ENCODE measurements at regions not wholly inside any gene's neighbourhood (a gene's known extent, or its start where the extent isn't known, plus 50 kb on each side); places are given as distances from the start of the nearest gene placed in this dataset.
"Not testable (repeated sequence)": the region's sequence is repeated elsewhere in the genome, so short reads cannot be mapped to it uniquely, and the experiment has no call there.

DNA sequence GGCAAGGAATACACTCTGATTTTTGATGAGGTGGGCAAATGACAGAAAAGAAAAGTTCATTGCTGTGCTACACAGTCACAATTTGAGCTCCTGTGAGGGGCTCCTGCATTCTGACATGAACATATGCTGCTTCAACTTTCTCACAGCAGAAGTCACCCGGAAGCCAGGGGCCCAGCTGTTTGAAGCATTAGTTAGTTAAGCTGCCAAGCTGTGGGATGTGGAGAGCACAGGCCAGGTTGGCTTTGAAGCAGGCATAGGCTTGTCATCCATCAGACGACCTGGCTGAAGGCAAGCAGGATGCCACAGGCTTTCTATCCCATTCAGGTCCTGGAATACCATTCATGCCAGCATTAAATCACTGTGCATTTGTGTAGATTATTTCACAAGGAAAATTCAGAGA, 63.1 kb downstream of the MTNR1B start:
- no peak for DNase-seq

DNA sequence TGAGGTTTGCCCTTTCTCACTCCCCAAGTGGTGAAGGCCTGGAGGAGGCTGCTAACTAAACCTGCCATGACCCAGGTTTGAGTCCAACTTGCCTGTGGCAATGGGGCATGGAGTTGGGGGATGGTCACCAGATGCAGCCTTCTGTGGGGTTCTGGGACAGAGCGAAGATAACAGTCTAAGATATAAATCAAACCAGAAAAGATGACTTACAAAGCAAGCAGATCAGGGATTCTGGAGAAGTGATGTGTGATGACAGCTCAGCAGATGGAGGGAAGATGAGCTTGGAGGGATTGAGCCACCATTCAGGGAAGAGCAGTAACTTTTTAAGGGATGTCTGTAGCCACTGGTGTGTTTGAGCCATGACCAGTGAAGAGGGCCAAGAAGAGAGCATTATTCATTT, 63.6 kb downstream of the MTNR1B start:
- DNase-seq, result no peak

DNA sequence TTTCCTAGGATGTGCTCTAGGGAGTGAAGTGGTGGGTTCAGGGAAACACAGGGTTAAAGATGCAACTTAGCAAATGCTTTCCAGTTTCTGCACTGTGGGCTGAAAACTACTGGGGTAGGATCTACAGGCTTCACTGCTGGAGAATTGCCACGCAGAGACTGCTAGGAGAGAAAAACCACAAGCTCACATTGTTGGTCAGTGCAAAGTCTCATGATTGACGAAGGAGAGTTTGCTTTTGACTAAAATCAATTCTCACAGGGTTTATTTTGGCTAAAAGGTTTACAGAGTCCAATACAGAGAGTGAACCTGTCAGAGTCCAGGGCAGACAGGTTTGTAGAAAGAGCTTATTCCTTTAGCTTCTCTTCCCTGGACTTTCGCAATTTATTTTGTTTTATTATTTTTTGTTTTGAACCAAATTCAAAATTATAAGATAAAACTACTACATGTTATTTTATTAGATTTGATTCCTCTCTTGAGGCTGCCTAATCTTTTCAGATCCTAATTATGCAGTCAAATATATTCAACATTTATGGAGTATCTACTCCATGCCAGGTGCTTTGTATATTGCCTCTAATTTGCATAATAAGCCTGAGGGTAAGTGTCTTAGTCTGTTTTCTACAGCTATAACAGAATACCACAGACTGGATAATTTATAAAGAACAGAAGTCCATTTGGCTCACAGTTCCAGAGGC, 64.7 kb downstream of the MTNR1B start:
- DNase-seq, result no peak

- no peak for DNase-seq
Observed at GRCh38 chr11:93034723-93035039, 65.2 kb downstream of the MTNR1B start.

DNA sequence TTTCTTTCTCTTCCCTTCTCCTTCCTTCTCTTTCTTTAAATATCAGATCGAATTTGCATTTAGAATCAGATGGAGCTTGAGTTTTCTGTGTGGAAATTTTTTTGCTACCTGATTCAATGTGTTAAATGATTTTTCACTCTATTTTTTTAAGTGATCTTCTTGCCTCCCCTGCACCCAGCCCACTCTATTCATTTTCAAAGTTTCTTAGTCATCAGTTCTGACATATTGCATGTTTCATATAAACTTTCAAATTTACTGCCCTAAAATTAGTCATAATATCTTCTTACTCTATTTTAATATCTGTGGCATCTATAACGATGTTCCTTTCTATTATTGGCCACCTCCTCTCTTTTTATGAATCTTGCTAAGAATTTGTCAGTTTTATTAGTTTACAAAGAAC, 69.1 kb downstream of the MTNR1B start:
- DNase-seq, result no peak

DNA sequence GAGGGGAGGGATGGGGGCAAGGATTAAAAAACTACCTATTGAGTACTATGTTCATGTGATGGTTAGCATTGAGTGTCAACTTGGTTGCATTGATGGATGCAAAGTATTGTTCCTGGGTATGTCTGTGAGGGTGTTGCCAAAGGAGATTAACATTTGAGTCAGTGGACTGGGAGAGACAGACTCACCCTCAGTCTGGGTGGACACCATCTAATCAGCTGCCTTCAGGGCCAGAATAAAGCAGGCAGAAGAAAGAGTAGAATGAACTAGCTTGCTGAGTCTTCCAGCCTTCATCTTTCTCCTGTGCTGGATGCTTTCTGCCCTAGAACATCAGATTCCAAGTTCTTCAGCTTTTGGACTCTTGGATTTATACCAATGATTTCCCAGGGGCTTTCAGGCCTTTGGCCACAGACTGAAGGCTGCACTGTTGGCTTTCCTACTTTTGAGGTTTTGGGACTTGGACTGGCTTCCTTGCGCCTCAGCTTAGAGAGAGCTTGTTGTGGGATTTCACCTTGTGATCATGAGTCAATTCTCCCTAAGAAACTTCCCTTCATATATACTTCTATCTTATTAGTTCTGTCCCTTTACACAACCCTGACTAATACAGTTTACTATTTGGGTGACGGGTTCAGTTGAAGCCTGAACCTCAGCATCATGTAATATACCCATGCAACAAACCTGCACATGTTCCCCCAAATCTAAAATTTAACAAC, 70.2 kb downstream of the MTNR1B start:
- DNase-seq, result no peak

DNA sequence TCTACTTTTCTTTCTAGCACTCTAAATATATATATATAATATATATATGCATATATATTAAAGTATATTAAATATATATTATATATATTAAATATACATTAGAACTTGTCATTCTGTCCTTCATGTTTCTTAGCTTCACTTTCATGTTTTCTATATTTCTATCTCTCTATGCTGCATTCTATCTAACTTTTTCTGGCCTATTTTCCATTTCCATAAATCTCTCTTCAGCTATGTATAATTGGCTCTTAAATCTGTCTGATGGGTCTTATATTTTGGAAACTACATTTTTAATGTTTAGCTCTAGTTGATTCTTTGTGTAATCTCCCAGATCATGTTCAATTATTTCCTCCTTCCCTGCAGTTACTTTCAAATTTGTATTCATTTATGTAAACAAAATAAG, 72.2 kb downstream of the MTNR1B start:
- no peak for DNase-seq

GRCh38 chr11:93043186-93043585, 73.7 kb downstream of the MTNR1B start:
- DNase-seq, result not testable (repeated sequence)

DNA sequence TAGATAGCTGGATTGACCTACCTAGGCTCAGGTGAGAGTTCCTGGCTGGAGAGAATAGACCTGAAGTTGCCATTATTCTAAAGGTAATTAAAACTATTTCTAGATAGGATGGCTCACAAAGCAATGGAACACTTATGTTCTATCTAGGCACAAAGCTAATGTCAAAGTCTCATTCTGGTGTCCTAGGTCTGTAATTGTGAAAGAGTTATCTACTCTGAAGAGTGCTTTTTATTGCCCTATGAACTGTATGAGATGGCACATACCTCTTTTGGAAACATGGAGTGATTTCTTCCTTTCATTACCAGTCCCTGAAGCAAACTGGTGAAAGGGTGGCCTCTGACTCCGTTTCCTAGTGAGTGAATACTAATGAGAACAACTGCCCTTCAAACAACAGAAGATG, 80.3 kb downstream of the MTNR1B start:
- DNase-seq, result no peak

DNA sequence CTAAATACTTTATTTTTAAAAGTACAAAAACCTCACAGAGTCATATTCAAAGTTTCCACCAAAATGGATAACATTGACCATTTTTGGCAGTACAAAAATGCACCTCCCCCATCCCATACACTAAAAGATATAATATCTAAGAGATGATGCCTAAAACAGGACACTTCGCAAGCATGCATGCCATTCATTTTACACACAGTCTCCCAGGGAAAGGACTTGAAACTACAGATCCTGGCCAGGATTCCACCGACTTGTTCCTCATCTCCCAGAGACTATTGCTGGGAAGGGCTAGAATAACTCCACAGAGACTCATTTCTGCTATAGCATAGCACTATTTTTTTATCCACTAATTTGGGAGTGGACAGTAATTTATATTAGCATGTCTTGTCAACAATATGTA, 81.7 kb downstream of the MTNR1B start:
- no peak for DNase-seq

GRCh38 chr11:93053864-93054263, 84.4 kb downstream of the MTNR1B start:
- DNase-seq, result no peak

DNA sequence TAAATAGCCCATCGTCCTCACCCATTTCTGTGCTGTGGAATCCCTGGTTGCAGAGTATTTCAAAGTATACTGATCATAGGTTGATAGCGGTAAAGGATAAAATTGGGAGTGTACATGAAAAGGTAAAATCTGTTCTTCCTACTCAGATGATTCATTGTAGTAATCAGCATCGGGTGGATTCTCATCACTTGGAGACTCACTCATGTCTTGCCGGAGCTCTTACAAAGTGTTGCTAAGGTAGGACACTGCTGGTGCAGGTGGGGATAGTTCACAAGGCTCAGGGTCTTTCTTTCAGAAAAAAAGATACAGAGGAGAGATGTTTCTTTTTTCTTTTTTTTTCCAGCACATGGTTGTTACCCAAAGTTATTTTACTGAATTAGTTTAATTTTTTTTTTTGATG, 84.8 kb downstream of the MTNR1B start:
- no peak for DNase-seq

DNA sequence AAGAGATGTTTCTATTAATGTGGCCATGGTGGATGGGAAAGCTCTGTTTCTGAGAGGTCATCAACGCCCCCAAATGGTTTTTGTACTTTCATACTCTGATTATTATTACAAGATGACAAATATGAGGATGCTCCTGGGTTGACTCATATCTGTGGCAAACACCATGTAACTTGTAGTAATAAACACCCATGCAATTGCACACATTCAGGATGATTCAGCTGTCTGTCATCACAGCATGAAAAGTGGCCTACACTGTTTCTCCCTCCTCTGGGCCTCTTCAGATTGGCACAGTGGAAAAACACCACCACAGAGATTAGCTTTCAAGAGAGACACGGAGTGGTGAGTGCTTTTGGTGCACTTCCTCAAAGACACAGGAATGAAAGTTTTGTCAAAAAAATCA, 85.4 kb downstream of the MTNR1B start:
- DNase-seq, result no peak

DNA sequence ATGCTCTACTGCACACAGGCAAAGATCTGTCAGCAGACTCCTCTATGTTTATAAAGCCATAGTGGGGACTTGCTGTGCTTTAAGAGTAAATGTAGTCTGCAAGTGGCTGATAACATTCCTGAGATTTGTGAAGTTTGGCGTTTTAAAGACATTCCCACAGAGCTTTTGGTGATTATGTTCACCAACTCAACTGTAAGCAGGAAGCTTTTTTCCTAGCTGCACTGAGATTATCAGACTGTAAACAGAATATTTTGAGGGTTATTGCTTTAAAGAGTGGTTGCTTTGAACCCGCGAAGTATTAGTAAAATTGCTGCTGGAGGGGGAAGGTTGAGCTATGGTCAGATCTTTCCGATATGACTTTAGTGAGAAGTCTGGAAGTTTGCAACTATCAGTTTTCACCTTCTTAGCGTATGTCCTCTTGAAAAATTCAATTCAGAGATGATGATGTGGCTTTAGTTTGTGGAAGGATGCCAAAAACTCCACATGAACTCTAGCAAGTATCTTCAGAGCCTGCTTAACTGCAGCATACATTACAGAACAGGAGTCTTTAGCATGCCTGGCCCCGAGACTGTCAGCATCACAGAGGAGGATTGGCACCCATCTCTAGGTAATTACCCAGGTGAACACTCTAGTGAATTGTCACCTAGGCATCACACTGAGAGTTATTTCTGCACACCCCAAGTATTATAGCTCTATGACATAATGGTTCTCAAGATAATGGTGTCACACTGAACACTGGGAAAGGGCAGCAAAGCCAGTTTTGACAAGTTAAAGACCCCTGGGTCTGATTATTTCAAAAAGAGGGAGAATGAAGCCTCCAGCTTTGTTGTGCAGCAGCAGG, 89.9 kb downstream of the MTNR1B start:
- DNase-seq, result no peak

DNA sequence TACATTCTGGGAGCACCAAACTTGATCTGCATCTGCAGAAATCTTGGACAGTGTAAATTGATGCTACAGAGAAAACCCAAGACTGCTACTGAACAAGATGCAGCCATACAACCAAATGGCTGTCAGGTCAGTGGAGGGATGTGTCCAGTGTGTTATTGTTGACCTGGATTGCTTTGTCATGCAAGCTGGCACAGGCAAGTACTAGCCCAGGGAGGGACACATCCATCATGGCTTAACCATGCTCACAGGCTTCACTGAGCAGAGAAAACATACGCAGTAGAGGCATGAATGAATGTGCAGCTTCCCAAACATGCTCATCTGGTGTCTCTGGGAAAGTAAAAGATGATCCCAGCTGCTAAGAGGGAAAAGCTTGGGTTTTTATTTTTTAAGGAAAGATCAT, 93.6 kb downstream of the MTNR1B start:
- no peak for DNase-seq

- DNase-seq, result not testable (repeated sequence)
Observed at GRCh38 chr11:93065074-93065674, 95.7 kb downstream of the MTNR1B start.

DNA sequence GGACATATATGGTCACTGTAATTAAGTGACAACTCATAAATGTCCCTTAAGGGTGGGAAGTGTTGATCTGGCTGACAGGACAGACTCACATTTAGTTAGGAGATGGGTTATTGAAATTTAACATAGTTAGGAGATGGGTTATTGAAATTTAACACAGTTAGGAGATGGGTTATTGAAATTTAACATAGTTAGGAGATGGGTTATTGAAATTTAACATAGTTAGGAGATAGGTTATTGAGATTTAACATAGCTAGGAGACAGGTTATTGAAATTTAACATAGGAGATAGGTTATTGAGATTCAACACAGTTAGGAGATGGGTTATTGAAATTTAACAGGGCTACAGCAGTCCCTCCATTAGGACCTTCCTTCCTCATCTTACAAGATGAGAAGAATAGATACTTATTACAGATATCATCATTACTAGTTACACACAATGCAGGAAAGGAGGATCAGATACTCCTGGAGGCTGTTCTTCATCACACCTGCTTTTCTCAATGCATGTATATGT, 98.5 kb downstream of the MTNR1B start:
- DNase-seq, result no peak

DNA sequence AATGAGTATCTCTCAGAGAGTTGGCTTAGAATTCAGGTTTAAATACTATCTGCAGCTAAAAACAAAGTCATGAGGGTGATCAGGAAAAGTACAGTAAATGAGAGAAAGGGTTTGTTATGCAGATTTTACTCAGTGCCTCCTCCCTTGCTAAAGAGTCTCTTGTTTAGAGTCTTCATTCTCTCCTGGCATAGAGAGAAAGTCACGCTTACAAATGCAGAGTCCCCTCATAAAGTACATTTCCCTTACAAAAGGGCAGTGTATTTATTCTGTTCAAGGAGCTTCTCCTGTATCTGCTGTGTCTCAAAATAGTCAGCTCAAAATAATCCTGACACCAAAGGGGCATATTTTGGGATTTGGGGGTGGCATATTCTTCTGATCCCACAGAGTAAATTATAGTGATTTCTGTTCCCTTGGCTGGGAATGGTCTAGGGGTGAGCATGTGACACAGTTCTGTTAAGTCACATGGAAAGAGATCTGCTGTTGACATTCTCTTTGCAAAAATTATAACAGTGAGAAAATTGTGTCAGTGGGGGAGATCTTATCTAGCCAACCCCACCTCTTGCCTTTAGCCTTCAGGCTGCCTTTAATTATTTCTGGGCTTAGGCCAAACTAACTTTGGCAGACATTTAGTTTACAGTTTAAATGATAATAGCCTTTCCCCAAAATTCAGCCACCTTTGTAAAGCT, 102.9 kb downstream of the MTNR1B start:
- no peak for DNase-seq

- no peak for DNase-seq
Observed at GRCh38 chr11:93073026-93073425, 103.6 kb downstream of the MTNR1B start.

DNA sequence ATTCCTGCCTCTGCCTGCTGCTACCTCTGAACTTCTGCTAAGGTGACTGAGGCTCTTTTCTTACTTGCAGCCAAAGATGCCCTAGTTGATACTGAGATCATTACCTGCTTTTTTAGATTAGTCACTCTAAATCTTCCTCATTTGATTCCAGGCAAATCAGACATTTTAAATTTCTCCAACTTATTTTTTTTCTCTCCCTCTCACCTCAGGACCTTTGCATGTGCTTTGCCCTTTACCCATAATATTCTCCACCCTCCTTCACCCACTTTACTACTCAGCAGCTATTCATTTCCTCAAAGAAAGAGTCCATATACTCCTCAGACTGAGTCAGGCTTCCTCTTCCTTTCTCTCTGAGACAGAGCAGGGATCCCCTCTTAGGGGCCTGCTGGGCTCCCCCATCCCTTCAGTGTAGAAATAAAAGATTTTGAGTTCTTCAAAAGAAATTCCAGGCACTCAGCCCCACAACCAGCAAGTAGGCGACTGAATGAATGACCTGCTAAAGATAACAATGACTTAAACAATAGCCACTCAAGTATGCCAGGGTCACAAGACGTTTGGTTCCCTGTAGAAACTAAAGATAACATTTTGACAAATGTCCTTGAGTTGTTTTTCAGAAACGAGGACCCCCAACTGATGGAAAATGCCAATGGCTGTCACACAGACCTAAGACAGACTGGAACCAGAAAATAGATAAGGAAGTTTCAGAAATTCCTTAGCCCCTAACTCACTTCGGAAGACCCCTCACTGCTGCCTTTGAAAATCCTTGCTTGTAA, 104.2 kb downstream of the MTNR1B start:
- no peak for DNase-seq

GRCh38 chr11:93074352-93074751, 104.9 kb downstream of the MTNR1B start:
- DNase-seq, result no peak

GRCh38 chr11:93075782-93076181, 106.3 kb downstream of the MTNR1B start:
- no peak for DNase-seq
